ENCODE measurements at regions not wholly inside any gene's neighbourhood (a gene's known extent, or its start where the extent isn't known, plus 50 kb on each side); places are given as distances from the start of the nearest gene placed in this dataset.

- intact Hi-C loops (cut with DNase I): no loop called here
- Histone ChIP-seq H3K4me3 (no peak overlapping the region), H3K36me3 (replicated peaks in 1 of 2; ENCODE audit: insufficient read depth in 1 of 2, low read depth in 2 of 2) (no peaks in the 10 kb centered on the region), H3K27me3 (no peaks in the 10 kb centered on the region), H3K27ac (no peak overlapping the region), H3K9me3 (no peaks in the 10 kb centered on the region), H3K4me1 (peaks cover 1% of the 10 kb centered on the region)
- DNase-seq (no peak), ATAC-seq (no peak)
- no peak for TF ChIP-seq CTCF (IDR thresholded peaks at IDR 0.05)
- TF ChIP-seq POLR2A (IDR thresholded peaks at IDR 0.05): no peak
- 44 to 59% methylated on average over 9 of the region's 9 CpGs for WGBS, 2 donors
Observed at GRCh38 chr5:137808503-137809135, 54.5 kb upstream of the HNRNPA0 start.

- TF ChIP-seq POLR2A (IDR thresholded peaks at IDR 0.05) (no peak), CTCF (IDR thresholded peaks at IDR 0.05) (no peak)
- peak; percentile 56 for ATAC-seq
- peak in 3 of 4 donors; percentile 16 to 31 (median 20) for DNase-seq
- no peak overlapping the region for H3K4me3 ChIP-seq
- no peaks in the 10 kb centered on the region for H3K36me3 ChIP-seq (replicated peaks in 1 of 2; ENCODE audit: insufficient read depth in 1 of 2, low read depth in 2 of 2)
- peak overlapping the region in 2 of 4 donors; percentile 28 to 33 for H3K27ac ChIP-seq
- intact Hi-C loops (cut with DNase I): no loop called here
- peaks cover 10% of the 10 kb centered on the region for H3K4me1 ChIP-seq
- H3K9me3 ChIP-seq: no peaks in the 10 kb centered on the region
- WGBS, 2 donors: 14 to 20% methylated on average over 3 of the region's 3 CpGs
- no peaks in the 10 kb centered on the region for H3K27me3 ChIP-seq
Observed at GRCh38 chr5:137815202-137815990, 52.3 kb upstream of the MYOT start.

Data from body of pancreas (tissue), 4 donors.